H54 (cell line): ENCODE measurements at regions not wholly inside any gene's neighbourhood (a gene's known extent, or its start where the extent isn't known, plus 50 kb on each side); places are given as distances from the start of the nearest gene placed in this dataset.

Experiments used
- DNase-seq: peaks from one replicate; pipeline ENCODE4 v3.0.0; 2011; ENCODE audit warnings: low spot score, mixed read lengths; ENCODE audit not compliant: insufficient read length
- FAIRE-seq: peaks from 3 replicates; lab custom pipeline; 2011; peaks lifted over from hg19 to GRCh38; lab: Jason Lieb, UNC
- POLR2A ChIP-seq: IDR thresholded peaks from 2 replicates; pipeline ENCODE4 v1.6.1; 2011; ENCODE audit warnings: low read depth, mild to moderate bottlenecking, low read length

- DNase-seq (no peak), FAIRE-seq (no peak)
- TF ChIP-seq POLR2A = no peak
Observed at GRCh38 chr1:229064320-229065168, 206.4 kb upstream of the RAB4A start.

GRCh38 chr1:229065613-229066012 lies 205.3 kb upstream of the RAB4A start:
- FAIRE-seq (no peak), DNase-seq (no peak)
- no peak for TF ChIP-seq POLR2A

GRCh38 chr1:229066591-229066990 lies 204.3 kb upstream of the RAB4A start:
- DNase-seq (no peak), FAIRE-seq (no peak)
- no peak for TF ChIP-seq POLR2A

GRCh38 chr1:229067546-229067945 lies 203.4 kb upstream of the RAB4A start:
- TF ChIP-seq POLR2A = no peak
- FAIRE-seq = no peak
- DNase-seq = no peak

GRCh38 chr1:229068270-229068987 lies 202.5 kb upstream of the RAB4A start:
- no peak for FAIRE-seq
- TF ChIP-seq POLR2A = no peak
- no peak for DNase-seq

GRCh38 chr1:229069176-229069575 lies 201.7 kb upstream of the RAB4A start:
- DNase-seq (no peak), FAIRE-seq (no peak)
- TF ChIP-seq POLR2A = no peak

GRCh38 chr1:229070168-229070567 lies 200.7 kb upstream of the RAB4A start:
- TF ChIP-seq POLR2A = no peak
- DNase-seq = peak; percentile 69
- FAIRE-seq = no peak

GRCh38 chr1:229073251-229073650 lies 197.7 kb upstream of the RAB4A start:
- no peak for DNase-seq
- no peak for FAIRE-seq
- no peak for TF ChIP-seq POLR2A

GRCh38 chr1:229075217-229075616 lies 195.7 kb upstream of the RAB4A start:
- no peak for TF ChIP-seq POLR2A
- FAIRE-seq (no peak), DNase-seq (no peak)

- DNase-seq (no peak), FAIRE-seq (no peak)
- no peak for TF ChIP-seq POLR2A
Observed at GRCh38 chr1:229075716-229076115, 195.2 kb upstream of the RAB4A start.

GRCh38 chr1:229076195-229076594 lies 194.7 kb upstream of the RAB4A start:
- no peak for TF ChIP-seq POLR2A
- FAIRE-seq (no peak), DNase-seq (no peak)

GRCh38 chr1:229079016-229079595 lies 191.8 kb upstream of the RAB4A start:
- TF ChIP-seq POLR2A = no peak
- no peak for FAIRE-seq
- no peak for DNase-seq

GRCh38 chr1:229080361-229080760 lies 190.6 kb upstream of the RAB4A start:
- FAIRE-seq (no peak), DNase-seq (no peak)
- TF ChIP-seq POLR2A = no peak

GRCh38 chr1:229085291-229085690 lies 185.6 kb upstream of the RAB4A start:
- FAIRE-seq (no peak), DNase-seq (no peak)
- TF ChIP-seq POLR2A = no peak
